MM.1S (cell line): ENCODE measurements at regions not wholly inside any gene's neighbourhood (a gene's known extent, or its start where the extent isn't known, plus 50 kb on each side); places are given as distances from the start of the nearest gene placed in this dataset.

ENCODE experiments used
- DNase-seq: peaks from one replicate; pipeline ENCODE4 v3.0.0-alpha.2; 2015
- H2AFZ ChIP-seq: fragments of 300-600 bp; sonication (generic); 2 replicates; pipeline ENCODE4 v1.6.0; 2016; ENCODE audit warnings: antibody characterized with exemption, low read length
- H3F3A ChIP-seq: fragments of 300-600 bp; sonication (generic); 2 replicates; pipeline ENCODE4 v1.6.1; 2016; ENCODE audit warnings: mild to moderate bottlenecking, antibody characterized with exemption, low read length, moderate library complexity, mixed read lengths; ENCODE audit not compliant: insufficient read depth
- H3K27ac ChIP-seq: fragments of 300-600 bp; sonication (generic); 2 replicates; pipeline ENCODE4 v1.5.1; 2016; ENCODE audit warnings: mild to moderate bottlenecking, low read length
- H3K27me3 ChIP-seq: fragments of 300-600 bp; sonication (generic); replicated peaks from 2 replicates; pipeline ENCODE4 v1.6.0; 2016; ENCODE audit warnings: low read length; ENCODE audit not compliant: insufficient read depth
- H3K36me3 ChIP-seq: fragments of 300-600 bp; sonication (generic); replicated peaks from 2 replicates; pipeline ENCODE4 v1.6.1; 2016; ENCODE audit warnings: mild to moderate bottlenecking, low read length, mixed read lengths; ENCODE audit not compliant: insufficient read depth
- H3K4me1 ChIP-seq: fragments of 300-600 bp; sonication (generic); 2 replicates; pipeline ENCODE4 v1.6.1; 2016; ENCODE audit warnings: low read length, mixed read lengths
- H3K4me2 ChIP-seq: fragments of 300-600 bp; sonication (generic); 2 replicates; pipeline ENCODE4 v1.6.0; 2016; ENCODE audit warnings: low read depth, low read length
- H3K4me3 ChIP-seq: fragments of 300-600 bp; sonication (generic); 2 replicates; pipeline ENCODE4 v1.5.1; 2016; ENCODE audit warnings: low read length, mixed read lengths
- H3K79me2 ChIP-seq: fragments of 300-600 bp; sonication (generic); 2 replicates; pipeline ENCODE4 v1.6.1; 2016; ENCODE audit warnings: mixed run types, low read length, mixed read lengths
- H3K9ac ChIP-seq: fragments of 300-600 bp; sonication (generic); 2 replicates; pipeline ENCODE4 v1.6.1; 2016; ENCODE audit warnings: low read length, mixed read lengths
- H3K9me2 ChIP-seq: fragments of 300-600 bp; sonication (generic); replicated peaks from 2 replicates; pipeline ENCODE4 v1.6.1; 2016; ENCODE audit warnings: mild to moderate bottlenecking, low read length, mixed read lengths; ENCODE audit not compliant: insufficient read depth
- H3K9me3 ChIP-seq: fragments of 300-600 bp; sonication (generic); replicated peaks from 2 replicates; pipeline ENCODE4 v1.6.1; 2016; ENCODE audit warnings: mild to moderate bottlenecking, low read length, mixed read lengths; ENCODE audit not compliant: insufficient read depth
- H4K20me1 ChIP-seq: fragments of 300-600 bp; sonication (generic); 2 replicates; pipeline ENCODE4 v1.6.1; 2016; ENCODE audit warnings: mild to moderate bottlenecking, low read length, moderate library complexity, mixed read lengths; ENCODE audit not compliant: insufficient read depth
- CTCF ChIP-seq: fragments of 300-600 bp; sonication (generic); IDR thresholded peaks from 2 replicates; pipeline ENCODE4 v1.5.1; 2016; ENCODE audit warnings: antibody characterized with exemption, low read length, mixed read lengths
- EZH2 ChIP-seq: fragments of 300-600 bp; sonication (generic); optimal IDR thresholded peaks from 2 replicates; pipeline ENCODE3; 2017; ENCODE audit warnings: low read depth, mild to moderate bottlenecking, antibody characterized with exemption, low read length, mixed read lengths
- EZH2phosphoT487 ChIP-seq: fragments of 300-600 bp; sonication (generic); IDR thresholded peaks from 2 replicates; pipeline ENCODE4 v1.6.1; 2018; ENCODE audit warnings: antibody characterized with exemption, low read length

- no peaks in the 10 kb centered on the region for H3K27me3 ChIP-seq
- no peak overlapping the region for H3K4me2 ChIP-seq
- no peak overlapping the region for H3K9ac ChIP-seq
- no peaks in the 10 kb centered on the region for H3K79me2 ChIP-seq
- H3K4me3 ChIP-seq = no peak overlapping the region
- H3K9me3 ChIP-seq = no peaks in the 10 kb centered on the region
- H4K20me1 ChIP-seq = no peaks in the 10 kb centered on the region
- H3K36me3 ChIP-seq = no peaks in the 10 kb centered on the region
- no peak overlapping the region for H3K27ac ChIP-seq
- DNase-seq = no peak
- no peaks in the 10 kb centered on the region for H3F3A ChIP-seq
- TF ChIP-seq CTCF (no peak), EZH2phosphoT487 (no peak), EZH2 (no peak)
- no peaks in the 10 kb centered on the region for H3K4me1 ChIP-seq
- H2AFZ ChIP-seq = no peak overlapping the region
- no peaks in the 10 kb centered on the region for H3K9me2 ChIP-seq
Observed at GRCh38 chr14:40098468-40098867, 666.2 kb upstream of the FBXO33 start.

- Histone ChIP-seq H3K4me3 (no peak overlapping the region), H3K27ac (no peak overlapping the region), H2AFZ (no peak overlapping the region), H3F3A (no peaks in the 10 kb centered on the region), H4K20me1 (no peaks in the 10 kb centered on the region), H3K36me3 (no peaks in the 10 kb centered on the region), H3K27me3 (no peaks in the 10 kb centered on the region), H3K9ac (no peak overlapping the region), H3K9me2 (no peaks in the 10 kb centered on the region), H3K4me2 (no peak overlapping the region), H3K79me2 (no peaks in the 10 kb centered on the region), H3K9me3 (no peaks in the 10 kb centered on the region), H3K4me1 (no peaks in the 10 kb centered on the region)
- DNase-seq = no peak
- no peak for TF ChIP-seq EZH2
- no peak for TF ChIP-seq EZH2phosphoT487
- TF ChIP-seq CTCF = no peak
Observed at GRCh38 chr14:40096968-40097367, 664.7 kb upstream of the FBXO33 start.

DNA sequence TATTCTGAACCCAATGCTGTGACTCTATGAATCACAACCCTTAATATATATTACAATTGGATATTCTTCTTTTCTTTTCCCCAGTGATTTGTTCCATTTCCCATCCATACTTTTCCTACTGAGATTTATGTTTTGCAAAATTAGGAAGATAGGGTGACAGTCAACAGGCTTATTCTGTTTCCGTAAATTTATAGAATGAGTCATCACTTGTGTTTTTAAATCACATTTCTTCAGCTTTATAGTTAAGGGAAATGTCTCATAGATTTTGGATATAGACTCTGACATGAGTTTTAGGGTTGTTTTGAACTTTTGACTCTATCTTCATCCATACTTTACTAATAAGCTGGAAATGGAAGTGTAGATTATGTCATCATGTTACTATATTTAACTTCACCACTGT is 661.6 kb upstream of the FBXO33 start:
- Histone ChIP-seq H3K9ac (no peak overlapping the region), H3K4me3 (no peak overlapping the region), H3K27ac (no peak overlapping the region), H3K4me1 (no peaks in the 10 kb centered on the region), H4K20me1 (no peaks in the 10 kb centered on the region), H3K36me3 (no peaks in the 10 kb centered on the region), H3K9me2 (no peaks in the 10 kb centered on the region), H2AFZ (no peak overlapping the region), H3K4me2 (no peak overlapping the region), H3F3A (no peaks in the 10 kb centered on the region), H3K79me2 (no peaks in the 10 kb centered on the region), H3K9me3 (no peaks in the 10 kb centered on the region), H3K27me3 (no peaks in the 10 kb centered on the region)
- no peak for DNase-seq
- TF ChIP-seq EZH2phosphoT487 (no peak), CTCF (no peak), EZH2 (no peak)
